HG03460 (cell line): ENCODE measurements at regions not wholly inside any gene's neighbourhood (a gene's known extent, or its start where the extent isn't known, plus 50 kb on each side); places are given as distances from the start of the nearest gene placed in this dataset.
"Not testable (repeated sequence)": the region's sequence is repeated elsewhere in the genome, so short reads cannot be mapped to it uniquely, and the experiment has no call there.

Experiments used
- ATAC-seq: cut with Tn5 transposase; IDR thresholded peaks from one replicate; pipeline ENCODE4 v1.9.1; 2021; ENCODE audit not compliant: unreplicated experiment

GRCh38 chr3:18988614-18989229, 159.6 kb upstream of the KCNH8 start:
- no peak for ATAC-seq

DNA sequence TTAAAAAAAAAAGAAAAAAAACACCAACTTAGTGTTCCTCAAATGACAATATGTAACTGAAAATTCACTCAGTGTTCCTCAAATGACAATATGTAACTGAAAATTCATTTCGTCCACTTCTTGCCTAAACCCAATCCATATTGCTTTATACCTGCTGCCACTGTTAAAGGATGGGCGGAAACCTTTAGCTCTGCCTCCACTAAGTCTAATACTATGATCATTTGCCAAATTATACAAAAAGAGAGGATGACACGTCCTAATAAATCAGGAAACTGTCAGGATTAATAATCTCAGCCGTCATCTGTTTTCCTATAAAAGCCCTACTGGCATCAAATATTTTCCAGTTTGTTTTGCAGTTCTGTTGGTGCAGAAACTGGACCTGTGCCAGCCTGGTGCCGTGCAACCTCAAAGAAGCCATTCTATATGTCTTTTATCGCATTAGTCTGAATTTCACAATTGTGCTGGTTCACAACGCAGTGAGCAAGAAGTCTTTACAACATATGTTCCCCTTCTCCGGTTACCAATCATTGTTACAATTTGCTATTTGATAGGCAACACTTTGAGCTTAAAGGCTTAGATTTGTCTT, 160.4 kb upstream of the KCNH8 start:
- ATAC-seq, result no peak

GRCh38 chr3:18987070-18987469, 161.2 kb upstream of the KCNH8 start:
- no peak for ATAC-seq

DNA sequence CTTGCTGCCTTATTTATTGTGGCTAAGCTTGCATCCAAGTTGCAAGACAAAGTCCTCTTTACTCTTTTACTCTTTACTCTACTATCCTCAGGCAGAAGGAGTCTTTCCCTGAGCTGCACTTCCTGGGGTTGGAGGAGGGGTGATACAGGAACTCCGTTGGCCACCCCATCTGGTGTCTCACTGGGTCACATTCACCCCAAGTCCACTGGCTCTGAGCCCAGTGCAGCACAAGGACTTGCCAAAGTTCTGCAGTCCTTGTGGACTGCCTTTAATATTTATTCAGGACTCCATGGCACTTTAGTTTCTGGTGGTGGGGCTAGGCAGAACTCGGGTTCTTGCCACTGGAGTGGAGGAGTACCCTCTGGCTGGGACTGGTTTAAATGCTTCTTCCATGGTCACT, 165.4 kb upstream of the KCNH8 start:
- ATAC-seq, result no peak

DNA sequence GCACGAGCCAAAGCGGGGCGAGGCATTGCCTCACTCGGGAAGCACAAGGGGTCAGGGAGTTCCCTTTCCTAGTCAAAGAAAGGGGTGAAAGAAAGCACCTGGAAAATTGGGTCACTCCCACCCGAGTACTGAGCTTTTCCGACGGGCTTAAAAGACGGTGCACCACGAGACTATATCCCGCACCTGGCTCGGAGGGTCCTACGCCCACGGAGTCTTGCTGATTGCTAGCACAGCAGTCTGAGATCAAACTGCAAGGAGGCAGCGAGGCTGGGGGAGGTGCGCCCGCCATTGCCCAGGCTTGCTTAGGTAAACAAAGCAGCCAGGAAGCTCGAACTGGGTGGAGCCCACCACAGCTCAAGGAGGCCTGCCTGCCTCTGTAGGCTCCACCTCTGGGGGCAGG, 172.2 kb upstream of the KCNH8 start:
- ATAC-seq, result not testable (repeated sequence)

- ATAC-seq, result no peak
Measured at GRCh38 chr3:18968120-18968519, 180.2 kb upstream of the KCNH8 start.

GRCh38 chr3:18965781-18966180, 182.5 kb upstream of the KCNH8 start:
- no peak for ATAC-seq

DNA sequence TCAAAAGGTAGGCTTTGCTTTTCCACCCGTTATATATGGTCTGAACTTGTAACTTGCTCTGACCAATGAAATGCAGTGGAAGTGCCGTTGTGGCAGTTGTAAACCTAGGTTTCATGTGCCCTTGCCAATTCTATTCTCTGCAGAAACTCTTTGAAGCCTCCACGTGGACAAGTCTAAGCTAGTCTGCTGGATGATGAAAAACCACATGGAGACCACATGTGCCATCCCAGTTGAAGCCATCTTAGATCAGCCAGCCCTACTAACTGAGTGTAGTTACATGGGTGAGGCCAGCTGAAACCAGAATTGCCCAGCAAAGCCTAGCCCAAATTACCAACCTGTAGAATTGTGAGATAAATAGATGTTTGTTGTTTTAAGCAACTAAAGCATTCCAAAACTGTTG, 183.7 kb upstream of the KCNH8 start:
- ATAC-seq, result no peak

DNA sequence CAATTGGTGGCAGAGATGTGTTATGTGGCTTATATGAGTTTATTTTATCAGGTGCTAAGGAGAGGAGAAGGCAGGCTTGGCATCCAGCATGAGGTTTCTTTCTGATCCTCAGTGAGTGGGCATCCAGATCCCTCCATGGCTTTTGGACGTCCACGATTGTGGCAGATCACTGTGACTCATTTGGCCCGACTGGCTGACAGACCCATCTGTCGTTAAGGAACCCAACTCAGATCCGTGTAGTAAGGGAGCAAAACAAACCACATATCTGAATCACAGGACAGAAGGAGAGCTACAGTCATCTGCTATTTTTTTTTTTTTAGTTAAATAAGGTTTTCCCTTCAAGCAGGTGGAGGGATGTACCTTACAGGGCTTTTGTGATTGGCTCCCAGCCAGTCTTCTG, 197.0 kb upstream of the KCNH8 start:
- ATAC-seq, result no peak

DNA sequence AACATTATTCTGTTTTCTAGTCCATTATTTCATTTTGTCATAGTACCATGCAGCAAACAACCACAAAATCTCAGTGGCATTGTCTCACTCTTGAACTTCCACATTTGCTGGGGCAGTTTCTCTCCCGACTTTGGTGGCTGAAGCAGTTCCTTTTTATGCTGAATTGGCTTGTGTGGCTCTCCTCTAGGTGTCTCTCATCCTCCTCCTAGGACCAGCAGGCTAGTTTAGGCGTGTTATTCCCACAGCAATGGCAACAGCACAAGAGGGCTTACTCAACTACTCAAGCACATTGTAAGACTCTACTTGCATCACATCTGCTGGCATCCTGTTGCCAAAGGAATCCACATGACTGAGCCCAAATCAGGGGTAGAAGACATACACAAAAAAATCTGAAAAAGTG, 201.8 kb upstream of the KCNH8 start:
- ATAC-seq, result no peak

GRCh38 chr3:18937574-18937973, 210.7 kb upstream of the KCNH8 start:
- no peak for ATAC-seq

DNA sequence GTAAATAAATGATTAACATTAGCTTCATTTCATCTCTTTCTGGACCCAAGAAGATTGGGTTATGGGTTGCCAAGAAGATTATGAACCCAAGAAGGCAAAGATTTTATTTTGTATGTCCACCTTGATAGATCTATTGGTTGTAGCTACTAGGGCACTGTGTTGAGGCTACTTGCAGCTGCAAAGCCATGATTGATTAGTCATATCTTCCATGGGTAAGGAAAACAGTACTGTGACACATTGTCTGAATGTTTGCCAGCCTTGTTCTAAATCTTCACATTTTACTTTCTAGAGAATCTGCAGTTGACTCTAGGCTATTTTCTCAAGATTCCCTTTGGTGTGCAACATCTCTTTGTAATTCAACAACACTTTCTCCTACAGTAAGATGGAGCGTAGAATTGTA, 229.2 kb upstream of the KCNH8 start:
- no peak for ATAC-seq

GRCh38 chr3:18917923-18918322, 230.4 kb upstream of the KCNH8 start:
- ATAC-seq, result no peak

- ATAC-seq, result no peak
Measured at GRCh38 chr3:18902081-18902793, 246.1 kb upstream of the KCNH8 start.

DNA sequence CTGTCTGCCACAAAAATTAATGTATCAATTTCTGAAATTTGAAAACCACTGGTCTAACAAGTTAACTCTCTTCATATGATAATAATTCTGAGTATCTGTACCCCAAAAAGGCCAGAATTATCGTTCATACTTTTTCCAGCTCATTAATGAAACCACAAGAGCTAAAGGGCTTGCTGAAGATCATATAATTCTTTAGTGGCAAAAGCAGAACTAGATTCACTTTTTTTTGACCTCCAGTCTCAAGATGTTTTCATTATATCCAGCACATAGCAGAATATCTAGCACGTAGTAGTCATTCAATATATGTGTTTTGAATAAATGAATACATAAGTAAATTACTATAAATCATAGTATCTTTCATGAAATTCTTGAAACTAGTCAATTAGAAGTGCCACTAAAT, 246.7 kb upstream of the KCNH8 start:
- no peak for ATAC-seq

- ATAC-seq, result peak; percentile 85
Measured at GRCh38 chr3:18900994-18901393, 247.3 kb upstream of the KCNH8 start.

GRCh38 chr3:18898911-18899310, 249.4 kb upstream of the KCNH8 start:
- ATAC-seq, result no peak

DNA sequence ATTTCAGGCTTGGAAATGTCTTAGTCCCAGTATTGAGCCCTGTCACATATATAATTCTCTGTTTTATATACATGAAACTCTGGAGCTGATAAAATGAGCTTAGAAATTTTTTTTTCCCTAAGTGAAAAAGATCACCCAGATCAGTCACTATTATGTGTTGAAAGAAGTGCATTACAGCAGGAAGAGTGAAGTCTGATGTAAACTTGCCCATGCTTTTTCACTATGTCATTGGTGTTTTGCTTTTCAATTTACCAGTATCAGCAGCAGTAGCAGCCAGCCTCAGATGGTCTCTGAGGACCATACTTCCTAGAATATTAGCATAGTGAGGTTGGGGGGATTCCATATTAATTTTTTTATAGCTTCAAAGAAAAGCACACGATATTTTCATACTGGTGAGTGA, 255.6 kb upstream of the KCNH8 start:
- ATAC-seq, result no peak

DNA sequence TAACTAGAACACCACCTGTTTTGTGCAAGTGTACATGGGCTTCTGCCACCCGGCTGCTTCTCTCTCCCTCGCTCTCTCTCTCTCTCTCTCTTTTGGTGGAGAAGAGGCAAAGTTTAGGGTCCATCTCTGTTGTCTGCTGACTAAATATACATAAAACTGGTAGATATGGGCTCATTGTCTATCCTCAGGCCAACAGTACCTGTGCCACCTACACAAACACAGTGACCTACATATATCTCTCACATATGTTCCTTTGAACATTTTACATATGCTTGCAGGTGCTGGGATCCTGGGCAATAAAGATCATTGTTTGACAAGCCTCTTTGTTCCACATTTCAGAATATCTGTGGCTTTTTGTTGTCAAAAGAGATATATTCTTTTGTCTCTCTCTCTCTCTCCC, 256.3 kb upstream of the KCNH8 start:
- no peak for ATAC-seq

- no peak for ATAC-seq
Measured at GRCh38 chr3:18891641-18892040, 256.7 kb upstream of the KCNH8 start.

GRCh38 chr3:18890449-18890848, 257.9 kb upstream of the KCNH8 start:
- ATAC-seq, result no peak

DNA sequence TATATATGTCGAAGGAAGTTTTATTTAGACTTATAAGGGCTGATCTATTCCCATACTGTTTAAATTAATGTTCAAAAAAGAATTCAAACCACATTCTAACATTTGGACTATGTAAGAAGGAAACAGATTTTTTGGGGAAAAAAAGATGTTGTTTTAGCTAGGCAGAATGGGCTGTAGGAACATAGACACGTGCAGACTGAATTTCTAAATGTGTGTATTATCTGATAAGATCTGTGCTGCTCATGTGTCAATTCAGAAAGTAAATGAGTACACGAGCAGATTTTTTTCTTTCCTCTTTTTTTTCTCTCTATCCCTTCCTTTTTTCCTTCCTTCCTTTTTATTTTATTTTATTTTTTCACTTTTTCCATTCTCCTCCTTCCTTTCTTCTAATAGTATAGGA, 259.5 kb upstream of the KCNH8 start:
- ATAC-seq, result no peak

- ATAC-seq, result no peak
Measured at GRCh38 chr3:18888370-18888769, 259.9 kb upstream of the KCNH8 start.
